GM19452 (cell line): ENCODE measurements at regions not wholly inside any gene's neighbourhood (a gene's known extent, or its start where the extent isn't known, plus 50 kb on each side); places are given as distances from the start of the nearest gene placed in this dataset.

Experiments used
- ATAC-seq: cut with Tn5 transposase; IDR thresholded peaks from one replicate; pipeline ENCODE4 v1.9.1; 2021; ENCODE audit not compliant: unreplicated experiment

GRCh38 chr10:78689584-78689935 is 379.2 kb upstream of the ZMIZ1 start:
- ATAC-seq = no peak

GRCh38 chr10:78690354-78691111 is 378.2 kb upstream of the ZMIZ1 start:
- ATAC-seq = no peak

DNA sequence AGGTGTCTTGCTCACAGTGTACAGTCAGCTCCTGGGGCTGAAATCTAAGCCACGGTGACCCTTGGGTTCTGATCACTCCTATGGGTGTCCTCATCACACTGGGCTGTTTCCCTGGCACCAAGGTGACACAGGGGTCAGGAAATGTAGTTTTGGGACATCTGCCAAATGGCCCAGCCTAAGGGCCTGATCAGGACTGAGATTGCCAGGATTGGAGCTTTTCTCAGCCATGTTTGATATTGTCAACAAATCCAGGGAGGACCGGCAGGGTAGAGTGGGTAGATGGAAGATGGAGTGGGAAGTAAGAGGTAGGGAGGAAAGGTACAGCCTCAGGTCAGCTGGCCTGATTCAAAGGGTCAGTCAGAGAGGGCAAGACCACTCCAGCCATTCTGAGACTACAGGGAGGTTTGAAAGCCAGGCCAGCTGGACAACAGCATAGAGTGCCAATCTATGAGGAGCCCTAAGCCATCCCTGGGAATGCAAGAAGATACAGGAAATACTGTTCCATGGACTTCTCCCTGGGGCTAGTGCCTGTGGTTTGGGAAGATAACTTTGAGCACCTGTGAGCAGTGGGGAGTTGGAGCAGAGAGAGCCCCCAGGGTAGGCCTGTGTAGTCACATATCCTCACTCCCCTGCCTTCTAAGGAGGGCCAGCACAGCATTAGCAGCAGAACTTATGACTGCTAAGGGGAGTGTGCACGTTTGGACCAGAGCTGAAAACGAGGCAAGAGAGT is 377.3 kb upstream of the ZMIZ1 start:
- ATAC-seq = no peak

- no peak for ATAC-seq
Measured at GRCh38 chr10:78692071-78692470, 376.7 kb upstream of the ZMIZ1 start.

DNA sequence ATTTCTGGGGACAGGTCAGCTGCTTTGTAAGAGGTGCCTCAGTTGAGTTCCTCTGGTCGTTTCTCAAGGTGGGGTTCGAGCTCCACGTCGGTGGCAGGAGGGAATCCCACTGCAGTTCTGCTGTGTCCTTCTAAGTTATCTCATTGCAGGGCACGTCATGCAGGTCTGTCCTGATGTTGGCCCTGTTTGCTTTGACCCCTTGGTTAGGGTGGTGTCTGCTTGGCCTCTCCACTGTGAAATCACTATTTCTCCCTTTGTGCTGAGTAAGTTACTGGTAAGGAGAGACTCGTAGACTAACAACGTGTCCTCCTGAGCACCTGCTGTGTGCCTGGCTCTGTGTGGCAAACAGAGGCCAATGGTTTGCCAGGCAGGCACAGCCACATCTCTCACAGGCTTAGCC is 372.9 kb upstream of the ZMIZ1 start:
- ATAC-seq = no peak

- no peak for ATAC-seq
Measured at GRCh38 chr10:78696791-78697395, 371.9 kb upstream of the ZMIZ1 start.

DNA sequence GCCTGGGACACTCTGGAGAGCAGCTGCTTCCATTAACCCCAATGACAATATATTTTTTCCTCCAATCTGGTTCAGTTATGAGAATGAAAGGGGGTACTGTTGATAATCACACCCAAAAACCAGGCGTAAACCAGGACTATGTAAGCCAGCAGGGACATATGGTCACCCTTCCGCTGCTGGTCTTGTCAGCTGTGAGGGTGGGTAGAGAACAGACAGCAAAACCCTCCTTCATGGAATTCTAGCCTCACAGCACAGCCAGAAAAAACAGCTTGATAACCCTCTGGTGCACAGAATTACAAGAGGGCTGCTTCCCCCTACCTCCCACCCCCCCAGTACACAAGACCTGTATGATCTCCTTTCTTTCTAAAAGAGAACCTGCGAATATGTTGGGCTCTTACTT is 368.8 kb upstream of the ZMIZ1 start:
- no peak for ATAC-seq

GRCh38 chr10:78700413-78700812 is 368.4 kb upstream of the ZMIZ1 start:
- no peak for ATAC-seq

DNA sequence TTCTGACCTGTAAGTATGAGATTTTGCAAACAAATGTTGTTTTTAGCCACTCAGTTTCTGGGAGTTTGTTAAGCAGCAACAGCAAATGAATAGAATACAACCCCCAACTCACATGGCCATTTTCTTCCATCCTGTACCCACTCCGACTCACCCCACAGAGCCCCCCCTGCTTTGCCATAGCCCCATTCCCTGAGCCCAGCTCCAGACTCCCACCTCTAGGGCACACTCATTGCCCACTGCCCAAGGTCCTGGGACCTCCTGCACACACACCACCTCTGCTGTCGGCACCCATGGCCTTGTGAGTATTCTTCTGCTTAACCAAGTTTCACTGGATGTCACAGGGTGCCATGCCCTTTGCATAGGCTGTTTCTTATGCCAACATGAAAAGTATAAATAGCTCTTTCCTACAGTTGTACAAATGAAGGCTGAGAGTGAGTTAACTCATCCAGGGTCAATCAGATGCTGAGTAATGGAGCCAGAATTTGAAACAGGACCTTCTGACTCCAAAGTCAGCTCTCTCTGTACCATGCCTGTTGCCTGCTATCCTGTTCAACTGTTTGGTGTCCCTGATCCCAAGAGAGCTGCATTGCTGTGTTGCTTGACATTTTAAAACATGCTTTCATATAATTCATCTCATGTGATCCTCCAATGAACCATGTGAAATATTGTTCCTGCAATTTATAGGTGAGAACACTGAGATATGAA is 367.8 kb upstream of the ZMIZ1 start:
- no peak for ATAC-seq

DNA sequence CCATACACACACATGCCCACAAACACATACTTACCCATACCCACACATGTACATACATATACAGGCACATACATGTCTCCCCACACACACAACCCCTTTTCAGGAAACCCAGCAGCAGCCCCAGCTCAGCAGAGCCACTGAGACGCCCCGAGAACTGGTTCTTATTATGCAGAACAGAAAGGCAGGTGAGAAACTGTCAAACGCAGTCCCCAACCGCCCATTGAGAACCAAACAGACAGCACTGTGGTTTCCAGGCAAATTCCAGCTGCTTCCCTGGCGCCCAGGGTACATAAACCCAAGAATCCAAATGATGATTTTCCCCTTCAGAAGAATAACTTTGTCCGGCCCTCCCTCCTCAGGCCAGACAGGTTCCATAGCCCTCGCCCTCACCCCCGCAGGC is 366.6 kb upstream of the ZMIZ1 start:
- no peak for ATAC-seq

DNA sequence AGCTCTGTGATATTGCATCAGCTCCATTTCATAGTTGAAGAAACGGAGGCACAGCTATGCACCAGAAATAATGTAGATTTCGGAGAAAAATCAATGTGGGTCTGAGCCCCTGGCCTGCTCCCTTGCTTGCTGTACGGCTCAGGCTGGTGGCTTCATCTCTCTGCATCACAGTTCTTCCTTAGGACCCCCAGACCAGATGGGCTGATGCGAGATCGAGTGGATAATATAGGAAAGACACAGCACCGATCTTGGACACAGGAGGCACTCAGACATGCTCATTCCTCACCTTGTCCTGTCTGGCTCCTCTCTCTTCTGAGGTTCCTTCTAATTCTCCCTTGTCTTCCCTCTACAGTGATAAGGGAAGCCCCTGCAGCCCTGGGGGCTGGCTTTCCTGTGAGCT is 365.9 kb upstream of the ZMIZ1 start:
- no peak for ATAC-seq

DNA sequence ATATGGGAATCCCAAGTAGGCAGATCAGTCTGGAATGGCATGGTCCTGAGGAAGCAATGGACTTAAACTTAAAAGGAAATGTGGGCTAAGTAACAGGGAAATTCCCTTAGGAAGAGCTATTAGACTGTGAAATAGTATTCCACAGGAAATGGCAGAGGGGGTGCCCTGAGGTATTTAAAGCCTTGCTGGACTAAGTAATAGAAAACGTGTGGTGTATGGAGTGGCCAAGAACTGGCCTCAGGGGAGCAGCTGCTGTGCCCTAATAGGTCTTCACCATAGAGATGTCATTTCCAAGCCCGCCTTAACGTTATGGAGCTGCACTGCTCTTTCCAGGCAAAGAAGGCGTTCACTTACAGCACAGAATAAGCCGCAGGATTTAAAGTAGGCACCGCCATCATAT is 365.2 kb upstream of the ZMIZ1 start:
- ATAC-seq = no peak

DNA sequence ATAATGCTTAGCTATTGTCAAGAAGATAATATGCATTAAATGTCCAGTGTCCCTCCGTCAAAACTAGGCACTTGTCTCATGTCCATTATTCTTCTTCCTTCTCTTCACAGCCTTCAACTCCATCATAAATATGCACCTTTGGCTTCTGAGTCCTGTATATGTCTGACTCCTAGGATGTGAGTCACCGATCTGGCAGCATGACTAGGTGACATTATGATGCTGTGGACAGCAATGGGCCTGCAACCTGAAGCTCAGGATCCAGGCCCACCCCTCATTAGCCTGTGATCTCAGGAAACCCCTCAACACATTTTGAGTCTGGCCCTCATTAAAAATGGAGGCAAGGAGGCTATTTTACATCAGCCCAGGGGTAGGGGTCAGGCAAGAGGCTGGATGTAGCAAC is 362.5 kb upstream of the ZMIZ1 start:
- no peak for ATAC-seq

GRCh38 chr10:78706726-78707540 is 361.8 kb upstream of the ZMIZ1 start:
- ATAC-seq = no peak

- ATAC-seq = no peak
Measured at GRCh38 chr10:78707745-78708144, 361.0 kb upstream of the ZMIZ1 start.

DNA sequence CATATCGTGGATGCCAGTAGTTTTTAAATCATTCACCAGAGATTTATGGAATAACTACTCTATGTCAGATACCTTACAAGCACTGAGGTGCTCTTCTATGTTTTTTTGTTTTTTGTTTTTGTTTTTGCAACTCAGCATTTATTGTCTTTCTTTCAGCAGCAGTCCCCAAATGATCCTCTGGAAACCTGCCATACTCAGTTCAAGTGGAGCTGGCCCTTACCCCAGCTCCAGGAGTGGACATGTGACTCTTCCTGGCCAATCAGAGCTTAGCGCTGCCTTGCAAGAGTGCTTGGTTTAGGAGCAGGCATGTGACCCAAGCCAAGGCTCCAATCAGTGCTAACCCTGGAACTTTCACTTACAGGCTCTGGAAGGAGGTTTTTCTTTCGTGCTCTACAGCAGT is 356.6 kb upstream of the ZMIZ1 start:
- ATAC-seq = no peak

DNA sequence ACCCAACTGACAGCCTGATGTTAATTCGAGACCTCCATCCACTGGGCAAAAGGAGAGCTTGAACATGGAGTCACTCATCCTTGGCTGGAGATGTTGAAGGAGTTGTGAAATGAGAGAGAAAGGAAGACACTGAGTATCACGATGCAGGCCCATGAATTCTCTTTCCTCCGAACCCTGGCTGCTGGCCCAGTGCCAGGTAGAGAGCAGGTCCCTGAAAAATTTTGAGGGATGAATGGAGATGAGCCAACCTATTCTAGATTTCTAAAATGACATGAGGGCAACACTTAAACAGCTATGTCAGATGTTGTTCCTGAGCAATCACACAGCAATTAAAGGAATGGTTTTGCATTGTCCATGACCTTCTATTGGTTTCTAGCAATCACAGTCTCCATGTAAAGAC is 355.1 kb upstream of the ZMIZ1 start:
- ATAC-seq = no peak

DNA sequence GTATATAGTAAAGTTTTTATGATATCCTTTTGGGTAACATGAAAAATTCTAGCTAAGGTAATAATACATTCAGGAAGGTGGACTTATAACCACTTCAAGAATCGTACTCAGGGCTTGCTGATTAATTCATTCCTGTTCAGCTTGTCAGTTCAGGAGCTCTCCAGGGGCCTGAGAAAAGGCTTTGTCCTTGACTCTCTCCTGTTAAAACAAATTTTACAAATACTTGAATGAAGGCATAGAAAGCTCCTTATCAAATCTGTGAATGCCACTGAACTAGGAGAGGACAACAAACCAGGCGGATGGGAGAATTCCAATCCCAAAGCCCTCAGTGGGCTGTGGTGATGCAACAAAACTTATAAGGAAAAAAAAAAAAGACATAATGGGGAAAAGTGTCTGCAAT is 354.5 kb upstream of the ZMIZ1 start:
- no peak for ATAC-seq

DNA sequence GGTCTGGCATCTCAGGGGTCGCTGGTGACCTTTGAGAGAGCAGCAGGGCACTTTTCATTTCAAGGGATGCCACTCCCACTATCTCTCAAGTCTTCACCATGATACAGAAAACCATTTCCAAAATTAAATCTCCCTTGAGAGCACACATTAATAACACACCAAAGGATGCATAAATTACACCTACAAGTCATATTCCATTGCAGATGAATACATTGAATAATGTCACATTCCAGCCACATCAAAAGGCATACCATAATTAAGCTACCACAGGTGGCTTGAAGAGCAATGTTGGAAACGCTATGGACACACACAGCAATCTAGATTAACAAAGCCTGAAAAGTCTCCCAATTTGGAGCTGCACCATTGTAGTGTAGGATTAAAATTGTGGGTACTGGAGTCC is 353.3 kb upstream of the ZMIZ1 start:
- no peak for ATAC-seq

DNA sequence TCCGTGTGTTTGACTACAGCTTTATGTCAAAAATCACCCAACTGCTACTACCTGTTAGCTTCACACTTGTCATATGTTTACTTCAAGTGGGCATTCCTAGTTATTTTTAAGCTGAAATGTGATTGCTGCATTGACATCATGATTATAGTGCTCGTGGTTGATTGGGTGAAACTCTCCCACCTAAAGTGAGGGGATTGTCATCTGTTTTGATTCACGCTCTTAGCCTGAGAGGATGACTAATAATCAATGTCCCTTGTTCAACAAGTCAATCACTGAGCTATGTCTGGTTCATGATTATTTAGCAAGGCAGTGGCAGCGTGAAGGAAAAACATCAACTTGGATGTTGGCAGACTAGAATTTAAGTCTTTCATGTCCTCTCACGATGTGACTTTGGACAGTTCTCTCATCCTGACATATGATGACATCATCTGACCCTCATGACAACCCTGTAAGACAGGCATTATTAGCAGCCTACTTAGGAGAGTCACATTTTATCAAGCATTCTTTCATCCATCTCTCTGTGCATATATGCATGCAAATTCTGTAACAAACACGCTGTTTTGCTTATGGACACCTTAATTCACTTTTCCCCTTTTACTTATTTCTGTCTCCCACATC is 352.6 kb upstream of the ZMIZ1 start:
- ATAC-seq = no peak

DNA sequence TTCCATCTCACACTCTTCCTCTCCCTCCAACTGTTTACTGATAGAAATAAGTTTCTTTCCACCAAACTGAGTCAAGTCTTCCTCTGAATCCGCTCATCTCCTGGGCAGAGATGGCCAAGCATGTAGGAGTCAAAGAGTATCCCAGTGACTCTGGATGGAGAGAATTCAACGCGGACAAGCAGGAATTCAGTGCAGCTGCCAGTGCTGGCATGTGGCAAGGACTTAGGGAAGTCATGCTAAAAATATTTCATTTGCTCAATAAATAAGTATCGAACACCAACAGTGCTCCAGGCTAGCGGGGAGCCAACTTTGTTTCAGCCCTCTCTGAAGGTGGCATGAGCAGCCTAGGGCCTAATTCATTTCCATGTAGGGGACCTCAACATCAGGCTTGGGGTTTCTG is 351.6 kb upstream of the ZMIZ1 start:
- ATAC-seq = no peak
